PC-9 (cell line): ENCODE measurements at regions not wholly inside any gene's neighbourhood (a gene's known extent, or its start where the extent isn't known, plus 50 kb on each side); places are given as distances from the start of the nearest gene placed in this dataset.

Experiments
- CTCF ChIP-seq: fragments of 200-600 bp; sonication (generic); conservative IDR thresholded peaks from 2 replicates; pipeline ENCODE4 v1.6.1; 2017; ENCODE audit warnings: mixed run types, antibody characterized with exemption, mild to moderate bottlenecking, moderate library complexity
- EZH2 ChIP-seq: fragments of 200-600 bp; sonication (generic); IDR thresholded peaks from 2 replicates; pipeline ENCODE4 v1.8.0; 2017; ENCODE audit warnings: antibody characterized with exemption, low read depth

- no peak for TF ChIP-seq CTCF
- no peak for TF ChIP-seq EZH2
Measured at GRCh38 chr11:128206461-128206860, 380.9 kb downstream of the ETS1 start.
